ENCODE measurements at regions not wholly inside any gene's neighbourhood (a gene's known extent, or its start where the extent isn't known, plus 50 kb on each side); places are given as distances from the start of the nearest gene placed in this dataset.

- Mint-ChIP-seq H3K27ac (no peak overlapping the region), H3K9me3 (no peaks in the 10 kb centered on the region), H3K4me1 (no peaks in the 10 kb centered on the region)
Measured at GRCh38 chr7:52897713-52898112, 137.7 kb upstream of the POM121L12 start.

GRCh38 chr7:52897288-52897687 is 138.1 kb upstream of the POM121L12 start:
- DNase-seq = no peak
- TF ChIP-seq CTCF (conservative IDR thresholded peaks at IDR 0.05) = no peak

More at GRCh38 chr7:52897713-52898112, 137.7 kb upstream of the POM121L12 start:
- no peak overlapping the region for H3K27ac ChIP-seq (ENCODE audit: low read depth, low read length)
- WGBS, 2 experiments (ENCODE audit: insufficient coverage in 1 of 2, insufficient read length in 1 of 2) = 92 to 93% methylated on average over 3 to 5 of the region's 5 CpGs
- H3K27me3 ChIP-seq (ENCODE audit: control insufficient read depth, insufficient read depth, low read length, poor library complexity, severe bottlenecking) = no peaks in the 10 kb centered on the region
- H3K4me3 ChIP-seq (ENCODE audit: low read length) = no peak overlapping the region
- H3K9me3 ChIP-seq (ENCODE audit: control insufficient read depth, low read length) = no peaks in the 10 kb centered on the region
- H3K4me3 Mint-ChIP-seq = no peak overlapping the region
- no peaks in the 10 kb centered on the region for H3K36me3 ChIP-seq (ENCODE audit: control insufficient read depth, insufficient read depth, low read length)
- no peaks in the 10 kb centered on the region for H3K36me3 Mint-ChIP-seq (ENCODE audit: low read depth)
- no peak overlapping the region for H3K9ac ChIP-seq (ENCODE audit: extremely low read depth, low read length, poor library complexity, severe bottlenecking)
- no peaks in the 10 kb centered on the region for H3K27me3 Mint-ChIP-seq (ENCODE audit: insufficient read depth)
- H3K4me1 ChIP-seq (ENCODE audit: control insufficient read depth, insufficient read depth, low read length) = no peaks in the 10 kb centered on the region
- TF ChIP-seq CTCF (conservative IDR thresholded peaks at IDR 0.05) = no peak
- no peak for DNase-seq

GRCh38 chr7:52877240-52877639 is 158.2 kb upstream of the POM121L12 start:
- Histone ChIP-seq H3K9me3 (ENCODE audit: control insufficient read depth, low read length) (no peaks in the 10 kb centered on the region), H3K27ac (ENCODE audit: low read depth, low read length) (no peak overlapping the region), H3K4me3 (ENCODE audit: low read length) (no peak overlapping the region), H3K9ac (ENCODE audit: extremely low read depth, low read length, poor library complexity, severe bottlenecking) (no peak overlapping the region), H3K27me3 (ENCODE audit: control insufficient read depth, insufficient read depth, low read length, poor library complexity, severe bottlenecking) (no peaks in the 10 kb centered on the region), H3K4me1 (ENCODE audit: control insufficient read depth, insufficient read depth, low read length) (no peaks in the 10 kb centered on the region), H3K36me3 (ENCODE audit: control insufficient read depth, insufficient read depth, low read length) (no peaks in the 10 kb centered on the region)
- Mint-ChIP-seq H3K4me1 (no peaks in the 10 kb centered on the region), H3K9me3 (no peaks in the 10 kb centered on the region), H3K4me3 (no peak overlapping the region), H3K27me3 (ENCODE audit: insufficient read depth) (no peaks in the 10 kb centered on the region), H3K27ac (no peak overlapping the region), H3K36me3 (ENCODE audit: low read depth) (no peaks in the 10 kb centered on the region)
- DNase-seq = no peak
- 0 to 44% methylated on average over 1 to 2 of the region's 2 CpGs for WGBS, 2 experiments (ENCODE audit: insufficient coverage in 1 of 2, insufficient read length in 1 of 2)
- TF ChIP-seq CTCF (conservative IDR thresholded peaks at IDR 0.05) = no peak

More at GRCh38 chr7:52897288-52897687, 138.1 kb upstream of the POM121L12 start:
- Histone ChIP-seq H3K4me3 (ENCODE audit: low read length) (no peak overlapping the region), H3K27ac (ENCODE audit: low read depth, low read length) (no peak overlapping the region), H3K27me3 (ENCODE audit: control insufficient read depth, insufficient read depth, low read length, poor library complexity, severe bottlenecking) (no peaks in the 10 kb centered on the region), H3K9ac (ENCODE audit: extremely low read depth, low read length, poor library complexity, severe bottlenecking) (no peak overlapping the region), H3K36me3 (ENCODE audit: control insufficient read depth, insufficient read depth, low read length) (no peaks in the 10 kb centered on the region), H3K4me1 (ENCODE audit: control insufficient read depth, insufficient read depth, low read length) (no peaks in the 10 kb centered on the region), H3K9me3 (ENCODE audit: control insufficient read depth, low read length) (no peaks in the 10 kb centered on the region)
- 82 to 84% methylated on average over 4 to 5 of the region's 5 CpGs for WGBS, 2 experiments (ENCODE audit: insufficient coverage in 1 of 2, insufficient read length in 1 of 2)
- no peaks in the 10 kb centered on the region for H3K9me3 Mint-ChIP-seq
- H3K4me1 Mint-ChIP-seq = no peaks in the 10 kb centered on the region
- no peaks in the 10 kb centered on the region for H3K36me3 Mint-ChIP-seq (ENCODE audit: low read depth)
- no peak overlapping the region for H3K27ac Mint-ChIP-seq
- H3K27me3 Mint-ChIP-seq (ENCODE audit: insufficient read depth) = no peaks in the 10 kb centered on the region
- no peak overlapping the region for H3K4me3 Mint-ChIP-seq
